Panc1 (cell line): ENCODE measurements at regions not wholly inside any gene's neighbourhood (a gene's known extent, or its start where the extent isn't known, plus 50 kb on each side); places are given as distances from the start of the nearest gene placed in this dataset.

Experiments
- ATAC-seq: fragments of 200-7000 bp; cut with Tn5 transposase; 2 replicates; pipeline ENCODE4 v1.9.1; 2020; ENCODE audit warnings: mild to moderate bottlenecking, moderate library complexity
- BruUV-seq: library from RNA; stranded (reverse); fragments of 400-500 nt; replicated peaks from 2 replicates; lab custom pipeline; 2021; lab: Mats Ljungman, UMichigan
- CTCF ChIA-PET: fragments of 300-600 bp; sonication (Branson Sonifier 250); formaldehyde crosslinking; loops from one replicate; lab custom pipeline; 2022; ENCODE audit warnings: antibody characterized with exemption; lab: Charles Lee
- POLR2A ChIA-PET: fragments of 300-600 bp; sonication (Branson Sonifier 250); formaldehyde crosslinking; loops from one replicate; lab custom pipeline; 2022; ENCODE audit warnings: antibody characterized with exemption; lab: Charles Lee
- DNase-seq: peaks from one replicate; pipeline ENCODE4 v3.0.0-alpha.2; 2010; ENCODE audit warnings: low read depth, low spot score
- H3K27ac ChIP-seq: 2 replicates; pipeline ENCODE4 v1.5.1; 2011; ENCODE audit warnings: mild to moderate bottlenecking, low read length, inconsistent platforms
- H3K27me3 ChIP-seq: fragments of 200-500 bp; sonication (Bioruptor generic); 2 replicates; pipeline ENCODE4 v1.6.0; 2014; ENCODE audit warnings: low read length, inconsistent platforms; ENCODE audit not compliant: control insufficient read depth, insufficient read depth
- H3K36me3 ChIP-seq: fragments of 200-500 bp; sonication (Bioruptor generic); 2 replicates; pipeline ENCODE4 v1.5.1; 2014; ENCODE audit warnings: inconsistent platforms, mild to moderate bottlenecking, low read length, moderate library complexity; ENCODE audit not compliant: control insufficient read depth, insufficient read depth
- H3K4me1 ChIP-seq: 2 replicates; pipeline ENCODE4 v1.5.1; 2011; ENCODE audit warnings: inconsistent platforms, mild to moderate bottlenecking, low read length, moderate library complexity; ENCODE audit not compliant: control insufficient read depth, insufficient read depth
- H3K4me3 ChIP-seq, 2 experiments: 2 replicates each; pipeline ENCODE4 v1.5.1; 2011 to 2012; ENCODE audit warnings: low read depth in 2 of 2, low read length in 2 of 2, mild to moderate bottlenecking in 2 of 2, inconsistent platforms in 1 of 2, moderate library complexity in 1 of 2
- H3K9me3 ChIP-seq: fragments of 200-500 bp; sonication (Bioruptor generic); 2 replicates; pipeline ENCODE4 v1.5.1; 2014; ENCODE audit warnings: low read depth, mild to moderate bottlenecking, inconsistent platforms, low read length, moderate library complexity; ENCODE audit not compliant: control insufficient read depth, insufficient read depth
- POLR2AphosphoS5 ChIP-seq: IDR thresholded peaks from 2 replicates; pipeline ENCODE4 v1.6.1; 2012; ENCODE audit warnings: mild to moderate bottlenecking, low read depth, low read length, moderate library complexity
- SIN3A ChIP-seq: IDR thresholded peaks from 2 replicates; pipeline ENCODE4 v1.6.1; 2012; ENCODE audit warnings: low read depth, mild to moderate bottlenecking, low read length, moderate library complexity, borderline replicate concordance; ENCODE audit not compliant: insufficient read depth
- TCF7L2 ChIP-seq: IDR thresholded peaks from 2 replicates; pipeline ENCODE4 v1.6.1; 2011; ENCODE audit warnings: mild to moderate bottlenecking, low read depth, low read length, inconsistent platforms
- in situ Hi-C: cut with HindIII; loops from 2 replicates; pipeline ENCODE4 v1.10.0; 2016; ENCODE audit warnings: low sequenced_read_pairs, low pct_unique_long_range_greater_than_20kb
- intact Hi-C: fragments of 100-400 bp; cut with micrococcal nuclease; formaldehyde crosslinking; loops from one replicate; pipeline ENCODE4 v1.10.0; 2022; ENCODE audit not compliant: unreplicated experiment
- TF ChIP-seq, protein P1 (sequence below), 2 experiments: IDR thresholded peaks; 2 replicates each; pipeline ENCODE4 v1.6.1; 2011 to 2012; ENCODE audit warnings: low read depth in 2 of 2, control low read depth in 1 of 2, low read length in 1 of 2, mild to moderate bottlenecking in 1 of 2, moderate library complexity in 1 of 2; ENCODE audit not compliant: insufficient read depth in 1 of 2
- TF ChIP-seq, protein P2 (sequence below): fragments of 450-650 bp; IDR thresholded peaks from 2 replicates; pipeline ENCODE4 v1.5.1; 2017; ENCODE audit warnings: mild to moderate bottlenecking

DNA sequence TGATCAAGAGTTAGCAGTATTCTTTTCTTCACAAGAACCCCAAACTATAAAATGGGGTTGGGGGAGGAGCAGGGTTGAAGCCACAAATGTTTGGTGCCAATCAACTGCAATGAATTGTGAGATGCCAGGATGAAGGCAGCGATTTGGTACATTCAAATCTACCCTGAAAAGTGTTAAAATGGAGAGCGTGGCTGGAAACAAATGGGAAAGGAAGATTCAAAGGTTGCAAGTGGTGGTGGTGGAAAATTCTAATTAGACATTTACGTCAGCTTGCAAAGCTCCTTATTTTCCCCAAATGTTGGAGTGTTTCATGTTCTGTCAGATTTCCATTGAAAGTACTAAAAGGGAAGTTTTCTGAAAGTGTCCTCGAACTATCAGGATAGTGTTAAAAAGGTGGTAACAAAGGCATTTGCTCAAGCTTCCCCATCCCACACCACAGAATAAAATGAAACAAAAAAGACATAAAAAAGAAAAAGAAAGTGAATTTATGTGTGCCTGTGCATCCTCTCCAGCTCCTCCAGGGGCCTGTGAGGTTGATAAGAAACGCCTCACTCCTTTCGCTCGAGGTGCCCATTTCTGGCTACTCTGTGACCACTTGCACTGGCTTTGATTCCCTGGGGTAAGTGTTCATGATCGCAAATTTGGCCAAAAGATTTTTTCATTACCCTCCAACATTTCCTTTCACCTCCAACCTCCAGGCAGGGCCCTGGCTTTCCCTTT is 424.1 kb upstream of the POU3F3 start:
- Histone ChIP-seq H3K4me3 (no peak overlapping the region), H3K27ac (no peak overlapping the region), H3K36me3 (no peaks in the 10 kb centered on the region), H3K4me1 (no peaks in the 10 kb centered on the region), H3K9me3 (no peaks in the 10 kb centered on the region), H3K27me3 (peaks cover 3% of the 10 kb centered on the region; the same call in 1 of the 2 replicates)
- CTCF ChIA-PET, result no interaction called here
- BruUV-seq, result no TSS peak
- ATAC-seq (no peak), DNase-seq (no peak)
- intact Hi-C loops (no loop called here), in situ Hi-C loops (no loop called here)
- POLR2A ChIA-PET, result no interaction called here
- TF ChIP-seq, protein P1, sequence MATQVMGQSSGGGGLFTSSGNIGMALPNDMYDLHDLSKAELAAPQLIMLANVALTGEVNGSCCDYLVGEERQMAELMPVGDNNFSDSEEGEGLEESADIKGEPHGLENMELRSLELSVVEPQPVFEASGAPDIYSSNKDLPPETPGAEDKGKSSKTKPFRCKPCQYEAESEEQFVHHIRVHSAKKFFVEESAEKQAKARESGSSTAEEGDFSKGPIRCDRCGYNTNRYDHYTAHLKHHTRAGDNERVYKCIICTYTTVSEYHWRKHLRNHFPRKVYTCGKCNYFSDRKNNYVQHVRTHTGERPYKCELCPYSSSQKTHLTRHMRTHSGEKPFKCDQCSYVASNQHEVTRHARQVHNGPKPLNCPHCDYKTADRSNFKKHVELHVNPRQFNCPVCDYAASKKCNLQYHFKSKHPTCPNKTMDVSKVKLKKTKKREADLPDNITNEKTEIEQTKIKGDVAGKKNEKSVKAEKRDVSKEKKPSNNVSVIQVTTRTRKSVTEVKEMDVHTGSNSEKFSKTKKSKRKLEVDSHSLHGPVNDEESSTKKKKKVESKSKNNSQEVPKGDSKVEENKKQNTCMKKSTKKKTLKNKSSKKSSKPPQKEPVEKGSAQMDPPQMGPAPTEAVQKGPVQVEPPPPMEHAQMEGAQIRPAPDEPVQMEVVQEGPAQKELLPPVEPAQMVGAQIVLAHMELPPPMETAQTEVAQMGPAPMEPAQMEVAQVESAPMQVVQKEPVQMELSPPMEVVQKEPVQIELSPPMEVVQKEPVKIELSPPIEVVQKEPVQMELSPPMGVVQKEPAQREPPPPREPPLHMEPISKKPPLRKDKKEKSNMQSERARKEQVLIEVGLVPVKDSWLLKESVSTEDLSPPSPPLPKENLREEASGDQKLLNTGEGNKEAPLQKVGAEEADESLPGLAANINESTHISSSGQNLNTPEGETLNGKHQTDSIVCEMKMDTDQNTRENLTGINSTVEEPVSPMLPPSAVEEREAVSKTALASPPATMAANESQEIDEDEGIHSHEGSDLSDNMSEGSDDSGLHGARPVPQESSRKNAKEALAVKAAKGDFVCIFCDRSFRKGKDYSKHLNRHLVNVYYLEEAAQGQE (IDR thresholded peaks at IDR 0.05; ENCODE audit: insufficient read depth in 1 of 2, low read depth in 2 of 2, low read length in 1 of 2), result no peak
- TF ChIP-seq SIN3A (no peak), TCF7L2 (no peak), POLR2AphosphoS5 (no peak)
- TF ChIP-seq, protein P2, sequence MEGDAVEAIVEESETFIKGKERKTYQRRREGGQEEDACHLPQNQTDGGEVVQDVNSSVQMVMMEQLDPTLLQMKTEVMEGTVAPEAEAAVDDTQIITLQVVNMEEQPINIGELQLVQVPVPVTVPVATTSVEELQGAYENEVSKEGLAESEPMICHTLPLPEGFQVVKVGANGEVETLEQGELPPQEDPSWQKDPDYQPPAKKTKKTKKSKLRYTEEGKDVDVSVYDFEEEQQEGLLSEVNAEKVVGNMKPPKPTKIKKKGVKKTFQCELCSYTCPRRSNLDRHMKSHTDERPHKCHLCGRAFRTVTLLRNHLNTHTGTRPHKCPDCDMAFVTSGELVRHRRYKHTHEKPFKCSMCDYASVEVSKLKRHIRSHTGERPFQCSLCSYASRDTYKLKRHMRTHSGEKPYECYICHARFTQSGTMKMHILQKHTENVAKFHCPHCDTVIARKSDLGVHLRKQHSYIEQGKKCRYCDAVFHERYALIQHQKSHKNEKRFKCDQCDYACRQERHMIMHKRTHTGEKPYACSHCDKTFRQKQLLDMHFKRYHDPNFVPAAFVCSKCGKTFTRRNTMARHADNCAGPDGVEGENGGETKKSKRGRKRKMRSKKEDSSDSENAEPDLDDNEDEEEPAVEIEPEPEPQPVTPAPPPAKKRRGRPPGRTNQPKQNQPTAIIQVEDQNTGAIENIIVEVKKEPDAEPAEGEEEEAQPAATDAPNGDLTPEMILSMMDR, result no peak

DNA sequence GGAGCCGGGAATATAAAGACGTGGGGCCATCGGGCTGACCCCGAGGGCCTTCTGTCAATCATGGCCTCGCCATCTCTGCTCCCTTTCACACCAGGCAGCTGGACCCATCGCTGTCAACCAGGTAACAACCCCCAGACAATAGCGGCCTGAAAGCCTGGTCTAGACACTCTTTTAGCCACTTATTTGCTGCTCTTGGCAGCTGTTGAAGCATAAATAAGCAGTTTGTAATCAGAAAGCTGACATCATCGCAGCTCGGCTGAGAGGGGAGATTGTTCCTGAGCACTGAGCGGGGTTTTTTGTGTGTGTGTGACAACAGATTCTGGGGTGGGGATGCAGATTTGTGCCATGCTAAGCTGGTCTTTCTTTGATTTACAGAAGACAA is 423.6 kb upstream of the POU3F3 start:
- H3K27ac ChIP-seq, result no peak overlapping the region
- DNase-seq (no peak), ATAC-seq (no peak)
- ChIA-PET CTCF (no interaction called here), POLR2A (no interaction called here)
- H3K9me3 ChIP-seq, result no peaks in the 10 kb centered on the region
- H3K27me3 ChIP-seq, result peaks cover 3% of the 10 kb centered on the region; the same call in 1 of the 2 replicates
- H3K4me3 ChIP-seq, result no peak overlapping the region
- no peaks in the 10 kb centered on the region for H3K4me1 ChIP-seq
- BruUV-seq, result no TSS peak
- in situ Hi-C loops, result no loop called here
- TF ChIP-seq, protein P2, result no peak
- TF ChIP-seq, protein P1 (IDR thresholded peaks at IDR 0.05; ENCODE audit: insufficient read depth in 1 of 2, low read depth in 2 of 2, low read length in 1 of 2), result no peak
- no peak for TF ChIP-seq TCF7L2
- no peak for TF ChIP-seq POLR2AphosphoS5
- no peak for TF ChIP-seq SIN3A
- H3K36me3 ChIP-seq, result no peaks in the 10 kb centered on the region
- intact Hi-C loops, result no loop called here
